ENCODE measurements at regions not wholly inside any gene's neighbourhood (a gene's known extent, or its start where the extent isn't known, plus 50 kb on each side); places are given as distances from the start of the nearest gene placed in this dataset.
"Not testable (repeated sequence)": the region's sequence is repeated elsewhere in the genome, so short reads cannot be mapped to it uniquely, and the experiment has no call there.

GRCh38 chr13:57784633-57785032, 153.1 kb downstream of the PCDH17 start:
- no peak for DNase-seq

- no peak for DNase-seq
Observed at GRCh38 chr13:57787058-57787791, 155.7 kb downstream of the PCDH17 start.

GRCh38 chr13:57799624-57800023, 168.1 kb downstream of the PCDH17 start:
- no peak for DNase-seq

GRCh38 chr13:57813651-57814050, 182.1 kb downstream of the PCDH17 start:
- DNase-seq = no peak

GRCh38 chr13:57815600-57815999, 184.1 kb downstream of the PCDH17 start:
- DNase-seq = no peak

- DNase-seq = no peak
Observed at GRCh38 chr13:57820924-57821323, 189.4 kb downstream of the PCDH17 start.

GRCh38 chr13:57823704-57824103, 192.2 kb downstream of the PCDH17 start:
- no peak for DNase-seq

- no peak for DNase-seq
Observed at GRCh38 chr13:57824121-57824520, 192.6 kb downstream of the PCDH17 start.

GRCh38 chr13:57825066-57825465, 193.5 kb downstream of the PCDH17 start:
- no peak for DNase-seq

- no peak for DNase-seq
Observed at GRCh38 chr13:57829496-57829895, 198.0 kb downstream of the PCDH17 start.

- DNase-seq = no peak
Observed at GRCh38 chr13:57832187-57832586, 200.6 kb downstream of the PCDH17 start.

- no peak for DNase-seq
Observed at GRCh38 chr13:57837801-57838200, 206.3 kb downstream of the PCDH17 start.

- DNase-seq = no peak
Observed at GRCh38 chr13:57843521-57843920, 212.0 kb downstream of the PCDH17 start.

GRCh38 chr13:57846600-57847173, 215.1 kb downstream of the PCDH17 start:
- DNase-seq = no peak

- DNase-seq = no peak
Observed at GRCh38 chr13:57857945-57858344, 226.4 kb downstream of the PCDH17 start.

- no peak for DNase-seq
Observed at GRCh38 chr13:57858376-57858775, 226.8 kb downstream of the PCDH17 start.

GRCh38 chr13:57862879-57863278, 231.3 kb downstream of the PCDH17 start:
- no peak for DNase-seq

GRCh38 chr13:57865600-57866294, 234.2 kb downstream of the PCDH17 start:
- DNase-seq = no peak

GRCh38 chr13:57874530-57874929, 243.0 kb downstream of the PCDH17 start:
- no peak for DNase-seq

- DNase-seq = no peak
Observed at GRCh38 chr13:57877601-57878000, 246.1 kb downstream of the PCDH17 start.

- DNase-seq = no peak
Observed at GRCh38 chr13:57878291-57878690, 246.7 kb downstream of the PCDH17 start.

- DNase-seq = no peak
Observed at GRCh38 chr13:57897225-57897624, 265.7 kb downstream of the PCDH17 start.

GRCh38 chr13:57899096-57899495, 267.6 kb downstream of the PCDH17 start:
- no peak for DNase-seq

GRCh38 chr13:57909833-57910232, 278.3 kb downstream of the PCDH17 start:
- not testable (repeated sequence) for DNase-seq
